Kidney (tissue), 13 donors: ENCODE measurements at regions not wholly inside any gene's neighbourhood (a gene's known extent, or its start where the extent isn't known, plus 50 kb on each side); places are given as distances from the start of the nearest gene placed in this dataset.

Experiments
- DNase-seq, 5 donors: peaks; one replicate each; pipeline ENCODE4 v3.0.0-alpha.2; 2013 to 2020
- FAIRE-seq: peaks from 2 replicates; lab custom pipeline; 2012; peaks lifted over from hg19 to GRCh38; lab: Jason Lieb, UNC
- H3K27ac ChIP-seq, 2 donors: one replicate each; pipeline ENCODE4 v1.7.0; 2013; ENCODE audit warnings: low read depth in 2 of 2, low read length in 2 of 2, inconsistent platforms in 1 of 2
- H3K27me3 ChIP-seq: one replicate; pipeline ENCODE4 v1.7.1; 2013; ENCODE audit warnings: low read length, inconsistent platforms; ENCODE audit not compliant: control insufficient read depth, insufficient read depth
- H3K36me3 ChIP-seq, 3 donors: one replicate each; pipeline versions ENCODE4 v1.7.0 to v1.7.1; 2013; ENCODE audit warnings: low read length in 3 of 3, control low read depth in 1 of 3, inconsistent platforms in 1 of 3; ENCODE audit not compliant: insufficient read depth in 3 of 3, control insufficient read depth in 2 of 3
- H3K4me1 ChIP-seq, 3 donors: one replicate each; pipeline versions ENCODE4 v1.7.0 to v1.7.1; 2013; ENCODE audit warnings: low read length in 3 of 3, inconsistent platforms in 1 of 3, low read depth in 1 of 3; ENCODE audit not compliant: control insufficient read depth in 2 of 3, insufficient read depth in 2 of 3
- H3K4me3 ChIP-seq, 3 donors: one replicate each; pipeline versions ENCODE4 v1.7.0 to v1.8.1; 2013; ENCODE audit warnings: low read length in 3 of 3, control low read depth in 1 of 3, inconsistent platforms in 1 of 3
- H3K9ac ChIP-seq, 3 donors: one replicate each; pipeline versions ENCODE4 v1.7.0 to v1.7.1; 2013; ENCODE audit warnings: low read length in 3 of 3, control low read depth in 1 of 3, inconsistent platforms in 1 of 3
- H3K9me3 ChIP-seq, 3 donors: one replicate each; pipeline versions ENCODE4 v1.7.0 to v1.7.1; 2013; ENCODE audit warnings: low read length in 3 of 3, control low read depth in 1 of 3, inconsistent platforms in 1 of 3; ENCODE audit not compliant: control insufficient read depth in 2 of 3, insufficient read depth in 1 of 3
- intact Hi-C: fragments of 100-400 bp; cut with DNase I; formaldehyde crosslinking; loops from one replicate; pipeline ENCODE4 v1.11.1; 2022
- TF ChIP-seq, protein P1 (sequence below): IDR thresholded peaks from 3 replicates; pipeline ENCODE4 v1.5.1; 2012; ENCODE audit warnings: mild to moderate bottlenecking, moderate library complexity, borderline replicate concordance; ENCODE audit not compliant: insufficient read depth; ENCODE audit errors: extremely low read depth
- donor health status: control.
- donor health status: control.
- donor health status: control.
- donor health status: control.
- donor health status: control.
- donor health status: DM: yes; HTN: yes; CAD: no.
- donor health status: Normal renal cell carcinoma (clear cell type).

DNA sequence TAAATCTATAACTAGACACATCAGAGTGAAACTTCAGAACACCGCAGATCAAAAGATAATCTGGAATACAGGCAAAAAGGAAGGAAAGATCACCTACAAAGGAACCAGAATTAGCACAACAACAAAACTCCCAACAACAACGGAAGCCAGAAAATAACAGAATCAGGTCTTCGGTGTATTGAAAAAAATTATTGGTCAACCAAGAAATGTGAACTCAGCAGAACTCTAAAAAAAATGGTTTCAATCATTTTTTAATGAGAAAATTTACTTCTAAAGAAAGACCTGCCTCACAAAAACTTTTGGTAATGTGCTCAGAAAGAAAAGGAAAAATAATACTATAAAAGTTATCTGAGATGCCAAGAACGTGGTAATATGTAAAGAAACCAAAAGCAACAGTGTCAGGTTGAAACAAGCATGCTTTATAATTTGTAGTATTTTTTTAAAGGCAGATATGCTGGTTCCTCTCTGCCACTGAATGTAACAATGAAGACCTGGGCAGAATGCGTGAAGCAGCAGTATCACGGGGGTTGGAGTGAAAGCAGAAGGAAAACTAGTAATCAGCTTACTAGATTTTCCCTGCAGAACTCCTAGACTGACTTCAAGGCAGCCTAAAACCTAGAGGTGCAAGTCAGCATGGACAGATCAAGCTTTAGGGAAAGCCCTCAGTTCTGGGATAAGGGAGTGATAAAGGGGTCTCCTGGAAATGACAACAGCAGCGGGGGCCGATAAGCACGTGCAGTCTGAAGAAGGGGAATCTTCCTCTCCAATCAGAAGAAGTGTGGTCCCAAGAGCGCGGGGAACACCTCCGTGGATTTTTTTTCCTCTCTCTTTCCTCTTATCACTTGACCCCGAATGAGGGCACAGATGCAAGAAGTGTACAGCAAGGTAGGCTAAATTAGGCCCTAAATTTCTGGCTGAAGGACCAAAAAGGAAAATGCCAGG, 80.9 kb upstream of the TEKT1 start:
- intact Hi-C loops = no loop called here
- H3K36me3 ChIP-seq = no peaks in the 10 kb centered on the region
- no peaks in the 10 kb centered on the region for H3K9me3 ChIP-seq
- TF ChIP-seq, protein P1, sequence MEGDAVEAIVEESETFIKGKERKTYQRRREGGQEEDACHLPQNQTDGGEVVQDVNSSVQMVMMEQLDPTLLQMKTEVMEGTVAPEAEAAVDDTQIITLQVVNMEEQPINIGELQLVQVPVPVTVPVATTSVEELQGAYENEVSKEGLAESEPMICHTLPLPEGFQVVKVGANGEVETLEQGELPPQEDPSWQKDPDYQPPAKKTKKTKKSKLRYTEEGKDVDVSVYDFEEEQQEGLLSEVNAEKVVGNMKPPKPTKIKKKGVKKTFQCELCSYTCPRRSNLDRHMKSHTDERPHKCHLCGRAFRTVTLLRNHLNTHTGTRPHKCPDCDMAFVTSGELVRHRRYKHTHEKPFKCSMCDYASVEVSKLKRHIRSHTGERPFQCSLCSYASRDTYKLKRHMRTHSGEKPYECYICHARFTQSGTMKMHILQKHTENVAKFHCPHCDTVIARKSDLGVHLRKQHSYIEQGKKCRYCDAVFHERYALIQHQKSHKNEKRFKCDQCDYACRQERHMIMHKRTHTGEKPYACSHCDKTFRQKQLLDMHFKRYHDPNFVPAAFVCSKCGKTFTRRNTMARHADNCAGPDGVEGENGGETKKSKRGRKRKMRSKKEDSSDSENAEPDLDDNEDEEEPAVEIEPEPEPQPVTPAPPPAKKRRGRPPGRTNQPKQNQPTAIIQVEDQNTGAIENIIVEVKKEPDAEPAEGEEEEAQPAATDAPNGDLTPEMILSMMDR = no peak
- peaks cover 0 to 4% (median 0%) of the 10 kb centered on the region in 3 donors for H3K4me1 ChIP-seq
- peaks cover 4% of the 10 kb centered on the region for H3K27me3 ChIP-seq
- DNase-seq (no peak), FAIRE-seq (no peak)
- H3K9ac ChIP-seq = no peak overlapping the region
- H3K27ac ChIP-seq = no peak overlapping the region
- no peak overlapping the region for H3K4me3 ChIP-seq

DNA sequence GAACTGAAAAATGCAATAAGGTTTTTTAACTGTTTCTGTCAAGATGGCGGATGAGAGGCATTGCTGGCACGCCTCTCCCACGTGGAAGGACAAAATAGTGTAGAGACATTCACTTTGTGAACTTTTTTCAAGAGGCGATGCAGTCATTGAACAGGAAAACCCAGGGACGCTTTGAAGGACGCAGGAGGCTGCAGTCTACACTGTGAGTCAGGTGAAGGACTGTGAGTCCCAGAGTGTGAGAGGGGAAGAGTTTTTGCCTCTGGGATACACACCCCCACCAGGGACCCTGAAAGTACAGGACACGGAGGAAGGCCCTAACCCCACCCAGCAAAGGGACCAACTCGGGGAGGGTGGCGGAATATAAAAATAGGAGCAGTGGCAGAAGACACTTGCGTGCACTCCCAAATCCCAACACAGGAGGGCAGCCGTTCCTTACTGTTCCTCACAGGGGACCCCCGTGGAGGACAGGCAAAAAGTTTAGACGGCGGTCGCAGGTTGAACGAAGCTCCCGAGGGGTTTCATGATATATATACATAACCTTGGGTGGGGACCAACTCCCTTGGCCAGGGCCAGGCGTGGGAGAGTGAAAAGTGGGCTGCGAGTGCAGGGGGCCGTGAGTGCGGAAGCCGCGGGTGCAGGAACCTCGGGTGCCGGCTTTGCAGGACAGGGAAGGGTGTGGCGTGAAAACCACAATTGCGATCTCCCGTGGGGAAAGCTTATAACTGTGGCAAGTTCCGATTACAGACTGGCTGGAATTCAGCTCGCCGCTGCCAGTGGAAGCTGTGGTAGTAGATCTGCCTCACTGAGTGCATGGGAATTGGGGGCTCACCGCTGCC, 82.0 kb upstream of the ALOX12 start:
- peak; percentile 67 to 77 (median 73) for DNase-seq
- Histone ChIP-seq H3K36me3 (no peaks in the 10 kb centered on the region), H3K9me3 (no peaks in the 10 kb centered on the region), H3K4me3 (peak overlapping the region in 1 of 3 donors; percentile 35), H3K4me1 (peaks cover 0 to 4% (median 0%) of the 10 kb centered on the region in 3 donors), H3K9ac (no peak overlapping the region), H3K27me3 (peaks cover 4% of the 10 kb centered on the region), H3K27ac (no peak overlapping the region)
- intact Hi-C loops = no loop called here
- TF ChIP-seq, protein P1 = peak; percentile 71
- FAIRE-seq = no peak

DNA sequence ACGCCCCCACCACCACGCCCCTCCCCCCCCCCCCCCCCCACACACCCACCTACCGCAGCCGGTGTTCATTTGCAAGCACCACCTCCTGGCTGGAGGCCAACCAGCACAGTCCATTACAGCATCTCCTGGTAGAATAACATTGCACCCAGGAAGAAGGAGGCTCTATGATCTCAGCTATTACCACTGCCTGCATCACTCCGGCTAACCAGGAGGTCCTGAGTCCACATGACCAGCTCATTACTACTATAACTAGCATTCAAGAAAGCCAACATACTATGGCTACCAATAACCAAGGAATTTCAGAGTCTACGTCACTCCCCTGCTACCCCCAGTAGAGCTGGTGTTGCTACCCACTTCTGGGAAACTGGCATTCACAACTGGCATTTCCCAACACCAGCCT, 81.1 kb upstream of the ALOX12 start:
- Histone ChIP-seq H3K36me3 (no peaks in the 10 kb centered on the region), H3K4me3 (no peak overlapping the region), H3K4me1 (peaks cover 0 to 4% (median 0%) of the 10 kb centered on the region in 3 donors), H3K27ac (no peak overlapping the region), H3K27me3 (peaks cover 4% of the 10 kb centered on the region), H3K9ac (no peak overlapping the region), H3K9me3 (no peaks in the 10 kb centered on the region)
- FAIRE-seq (no peak), DNase-seq (peak in 1 of 5 donors; percentile 38)
- TF ChIP-seq, protein P1 = no peak
- intact Hi-C loops = loop anchor here (5.0 kb wide), 1 partner anchor 93 kb away; no protein-coding TSS in a partner anchor
